AG10803 (cell line): ENCODE measurements at regions not wholly inside any gene's neighbourhood (a gene's known extent, or its start where the extent isn't known, plus 50 kb on each side); places are given as distances from the start of the nearest gene placed in this dataset.

Source experiments
- DNase-seq: peaks from one replicate; pipeline ENCODE4 v3.0.0; 2010; ENCODE audit warnings: low read depth
- H3K4me3 ChIP-seq: 2 replicates; pipeline ENCODE4 v1.5.1; 2011; ENCODE audit warnings: mild to moderate bottlenecking, low read length, control low read depth
- CTCF ChIP-seq: conservative IDR thresholded peaks from 2 replicates; pipeline ENCODE4 v1.5.1; 2011; ENCODE audit warnings: mild to moderate bottlenecking, low read length, control low read depth, inconsistent platforms

- no peak for TF ChIP-seq CTCF
- H3K4me3 ChIP-seq: no peak overlapping the region
- DNase-seq: no peak
These were observed 51.0 kb upstream of the ID2 start for GRCh38 chr2:8630676-8631464.

DNA sequence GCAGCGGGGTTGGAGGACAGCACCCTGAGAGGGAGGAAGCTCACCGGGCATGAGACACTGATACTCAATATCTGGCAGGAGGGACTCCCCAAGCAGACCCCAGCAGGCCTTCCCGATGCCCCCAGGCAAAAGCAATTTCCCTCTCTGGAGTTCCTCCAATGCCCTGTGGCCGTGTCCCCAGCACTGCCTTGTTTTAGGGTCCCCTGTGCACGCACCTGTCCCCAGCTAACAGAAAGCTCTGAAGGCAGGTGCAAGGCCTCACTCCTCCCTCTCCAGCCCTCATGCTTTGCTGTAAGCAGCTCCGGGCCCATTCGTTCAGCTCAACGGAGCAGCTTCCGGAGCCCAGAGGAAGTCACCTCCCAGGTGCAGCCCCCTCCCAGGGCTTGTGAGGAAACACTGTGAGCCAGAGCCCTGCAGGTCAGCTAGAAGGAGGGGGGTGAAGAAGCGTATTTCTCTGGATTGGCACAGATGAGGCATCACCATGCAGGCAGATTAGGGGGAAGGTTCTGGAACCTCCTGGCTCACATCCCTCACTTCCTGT, 50.3 kb upstream of the ID2 start:
- H3K4me3 ChIP-seq: no peak overlapping the region
- no peak for TF ChIP-seq CTCF
- DNase-seq: no peak
